GM12874 (cell line): ENCODE measurements at regions not wholly inside any gene's neighbourhood (a gene's known extent, or its start where the extent isn't known, plus 50 kb on each side); places are given as distances from the start of the nearest gene placed in this dataset.

ENCODE experiments used
- TF ChIP-seq, protein P1 (sequence below): IDR thresholded peaks from 2 replicates; pipeline ENCODE4 v1.5.1; 2011; ENCODE audit warnings: low read depth, mild to moderate bottlenecking, control low read depth, low read length, moderate library complexity; ENCODE audit not compliant: insufficient read depth

DNA sequence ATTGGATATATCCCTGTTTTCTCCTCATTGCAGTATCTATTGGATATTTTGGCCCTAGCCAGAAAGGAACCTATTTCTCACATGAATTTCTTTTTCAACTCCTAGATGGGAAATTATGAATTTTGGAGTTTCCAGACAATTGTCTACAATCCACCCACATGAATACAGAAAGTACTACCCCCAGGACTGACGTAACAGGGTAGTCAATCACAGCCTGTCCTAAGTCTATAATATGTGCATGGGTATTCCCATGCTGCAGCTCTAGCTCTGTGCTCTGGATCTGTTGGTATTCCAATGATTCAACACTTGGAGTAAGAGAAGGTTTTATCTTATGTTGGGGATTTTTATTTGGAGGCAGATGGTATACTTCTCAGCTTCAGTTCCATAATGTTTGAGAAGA is 393.1 kb upstream of the ARRDC4 start:
- TF ChIP-seq, protein P1, sequence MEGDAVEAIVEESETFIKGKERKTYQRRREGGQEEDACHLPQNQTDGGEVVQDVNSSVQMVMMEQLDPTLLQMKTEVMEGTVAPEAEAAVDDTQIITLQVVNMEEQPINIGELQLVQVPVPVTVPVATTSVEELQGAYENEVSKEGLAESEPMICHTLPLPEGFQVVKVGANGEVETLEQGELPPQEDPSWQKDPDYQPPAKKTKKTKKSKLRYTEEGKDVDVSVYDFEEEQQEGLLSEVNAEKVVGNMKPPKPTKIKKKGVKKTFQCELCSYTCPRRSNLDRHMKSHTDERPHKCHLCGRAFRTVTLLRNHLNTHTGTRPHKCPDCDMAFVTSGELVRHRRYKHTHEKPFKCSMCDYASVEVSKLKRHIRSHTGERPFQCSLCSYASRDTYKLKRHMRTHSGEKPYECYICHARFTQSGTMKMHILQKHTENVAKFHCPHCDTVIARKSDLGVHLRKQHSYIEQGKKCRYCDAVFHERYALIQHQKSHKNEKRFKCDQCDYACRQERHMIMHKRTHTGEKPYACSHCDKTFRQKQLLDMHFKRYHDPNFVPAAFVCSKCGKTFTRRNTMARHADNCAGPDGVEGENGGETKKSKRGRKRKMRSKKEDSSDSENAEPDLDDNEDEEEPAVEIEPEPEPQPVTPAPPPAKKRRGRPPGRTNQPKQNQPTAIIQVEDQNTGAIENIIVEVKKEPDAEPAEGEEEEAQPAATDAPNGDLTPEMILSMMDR: no peak

- TF ChIP-seq, protein P1: no peak
These were observed 383.4 kb upstream of the ARRDC4 start for GRCh38 chr15:97576929-97577645.

DNA sequence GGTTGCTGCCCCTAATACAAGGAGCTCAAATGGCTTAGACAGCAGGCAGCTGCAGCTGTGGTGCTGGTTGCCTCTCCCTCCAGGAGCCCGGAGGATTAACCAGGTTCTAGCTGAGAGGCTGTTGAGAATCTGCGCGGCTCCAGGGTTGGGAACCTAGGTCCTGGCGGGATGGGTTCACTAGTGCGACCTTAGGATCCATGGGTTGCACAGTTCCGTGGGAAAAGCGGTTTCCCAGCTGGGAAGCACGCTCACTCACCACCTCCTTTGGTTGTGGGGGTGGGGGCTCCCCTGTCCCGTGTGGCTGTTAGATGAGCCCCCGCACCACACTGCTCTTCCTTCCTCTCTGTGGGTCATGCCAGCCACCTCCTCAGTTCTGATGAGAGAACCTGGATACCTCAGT is 375.1 kb upstream of the ARRDC4 start:
- TF ChIP-seq, protein P1: no peak

DNA sequence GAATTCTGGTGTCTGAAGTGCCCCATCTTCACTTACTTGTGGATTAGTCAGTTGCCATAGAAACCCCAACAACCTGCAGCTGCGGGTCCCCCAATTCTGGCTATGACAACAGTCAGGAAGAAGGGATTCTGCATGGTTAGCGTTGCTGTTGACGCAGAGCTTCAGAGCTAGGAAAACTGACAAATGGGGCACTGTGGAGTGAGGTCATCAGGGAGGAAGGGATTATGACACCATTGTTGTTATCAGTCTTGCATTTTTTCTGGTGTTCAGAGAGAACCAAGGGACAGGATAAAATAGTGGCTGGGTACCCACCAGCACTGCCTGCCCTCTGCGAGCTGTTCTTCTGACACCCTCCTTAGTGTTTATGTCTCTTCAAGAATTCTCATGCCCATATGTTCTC is 367.7 kb upstream of the ARRDC4 start:
- TF ChIP-seq, protein P1: no peak

DNA sequence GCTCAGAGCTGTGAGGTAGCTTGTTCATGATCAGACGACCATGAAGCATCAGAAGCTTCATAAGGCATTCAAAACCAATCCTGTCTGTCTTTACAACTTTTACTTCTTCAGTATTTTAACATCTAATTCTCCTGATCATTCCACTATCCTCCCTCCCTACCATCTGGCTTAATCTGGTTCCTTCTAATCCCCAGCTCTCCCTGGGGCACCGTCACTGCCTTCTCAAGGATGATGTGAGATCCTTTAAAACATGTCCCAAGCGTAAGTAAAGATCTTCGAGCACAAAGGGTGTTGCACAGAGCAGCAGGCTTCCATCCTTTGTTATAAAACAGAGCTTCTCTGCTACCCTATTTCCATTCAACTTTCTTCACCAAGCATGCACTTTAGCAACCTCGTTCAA is 362.7 kb upstream of the ARRDC4 start:
- TF ChIP-seq, protein P1: no peak

DNA sequence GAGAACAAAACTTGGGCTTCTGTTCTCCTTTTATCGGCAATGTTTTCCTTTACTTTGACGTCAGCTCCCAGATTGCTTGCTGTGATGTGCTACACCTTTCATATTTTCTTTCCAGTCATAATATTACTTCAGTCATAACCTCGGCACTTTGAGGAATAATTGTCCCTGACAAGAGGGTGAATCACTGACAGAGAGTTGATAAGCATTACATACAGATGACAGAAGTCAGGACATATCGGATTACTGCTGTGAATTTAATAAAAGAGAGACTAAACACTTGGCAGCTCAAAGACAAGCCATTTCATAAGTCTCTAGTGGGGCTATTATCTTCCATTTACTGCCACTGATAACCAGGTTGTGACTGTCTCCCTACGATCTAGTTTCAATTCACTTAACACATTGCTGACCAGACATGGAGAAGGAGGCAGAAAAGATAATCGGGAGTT is 362.1 kb upstream of the ARRDC4 start:
- TF ChIP-seq, protein P1: no peak

- TF ChIP-seq, protein P1: no peak
These were observed 360.3 kb upstream of the ARRDC4 start for GRCh38 chr15:97600190-97600589.
